Liver (tissue), 3 donors: ENCODE measurements at regions not wholly inside any gene's neighbourhood (a gene's known extent, or its start where the extent isn't known, plus 50 kb on each side); places are given as distances from the start of the nearest gene placed in this dataset.

Source experiments
- GABPA ChIP-seq, 2 donors: IDR thresholded peaks in 1 of 2; conservative IDR thresholded peaks in 1 of 2; 2 replicates each; pipeline ENCODE4 v1.6.1; 2016; ENCODE audit warnings: antibody characterized with exemption in 2 of 2, mild to moderate bottlenecking in 1 of 2, moderate library complexity in 1 of 2
- HNF4G ChIP-seq: IDR thresholded peaks from 2 replicates; pipeline ENCODE4 v1.6.1; 2016; ENCODE audit warnings: antibody characterized with exemption
- RAD21 ChIP-seq, 2 donors: IDR thresholded peaks; 2 replicates each; pipeline ENCODE4 v1.6.1; 2016; ENCODE audit warnings: antibody characterized with exemption in 2 of 2, mild to moderate bottlenecking in 2 of 2
- RXRA ChIP-seq, 2 donors: IDR thresholded peaks; 2 replicates each; pipeline ENCODE4 v1.6.1; 2017 to 2018; ENCODE audit warnings: antibody characterized with exemption in 2 of 2, mild to moderate bottlenecking in 1 of 2
- SP1 ChIP-seq: IDR thresholded peaks from 2 replicates; pipeline ENCODE4 v1.6.1; 2018; ENCODE audit warnings: antibody characterized with exemption, mild to moderate bottlenecking
- TAF1 ChIP-seq: conservative IDR thresholded peaks from 2 replicates; pipeline ENCODE4 v1.6.1; 2016; ENCODE audit warnings: antibody characterized with exemption, mild to moderate bottlenecking
- YY1 ChIP-seq: IDR thresholded peaks from 2 replicates; pipeline ENCODE4 v1.6.1; 2016; ENCODE audit warnings: antibody characterized with exemption, mild to moderate bottlenecking
- TF ChIP-seq, protein P1 (sequence below): fragments of 150-350 bp; IDR thresholded peaks from 2 replicates; pipeline ENCODE4 v1.5.1; 2017; ENCODE audit warnings: improper control_type of control experiment, low read depth, low read length; ENCODE audit not compliant: missing input control
- TF ChIP-seq, protein P2 (sequence below): IDR thresholded peaks from 2 replicates; pipeline ENCODE4 v1.6.1; 2016; ENCODE audit warnings: antibody characterized with exemption, mild to moderate bottlenecking
- TF ChIP-seq, protein P3 (sequence below): IDR thresholded peaks from 2 replicates; pipeline ENCODE4 v1.6.1; 2016; ENCODE audit warnings: antibody characterized with exemption
- TF ChIP-seq, protein P4 (sequence below): IDR thresholded peaks from 2 replicates; pipeline ENCODE4 v1.6.1; 2016; ENCODE audit warnings: antibody characterized with exemption
- donor health status: healthy.
- donor health status: healthy.

DNA sequence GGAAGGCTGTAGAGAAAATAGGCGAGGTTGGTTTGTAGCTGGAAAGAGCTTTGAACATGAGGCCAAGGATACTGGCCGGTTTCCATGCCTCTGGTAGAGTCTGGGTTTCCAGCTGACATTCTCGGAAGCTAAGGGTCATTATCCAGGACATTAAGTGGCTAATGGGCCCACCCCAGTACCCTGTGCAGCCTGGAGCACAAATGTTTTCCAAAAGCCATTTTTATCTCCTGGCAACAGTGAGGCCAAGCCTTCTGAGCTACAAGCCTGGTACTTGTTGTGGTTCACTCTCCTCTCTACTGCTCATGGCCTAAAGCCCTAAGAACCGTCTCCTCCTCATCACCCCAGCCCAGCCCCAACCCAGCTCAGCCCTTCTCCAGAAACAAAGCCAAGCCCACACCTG lies 122.9 kb downstream of the DMRTA2 start:
- TF ChIP-seq, protein P1, sequence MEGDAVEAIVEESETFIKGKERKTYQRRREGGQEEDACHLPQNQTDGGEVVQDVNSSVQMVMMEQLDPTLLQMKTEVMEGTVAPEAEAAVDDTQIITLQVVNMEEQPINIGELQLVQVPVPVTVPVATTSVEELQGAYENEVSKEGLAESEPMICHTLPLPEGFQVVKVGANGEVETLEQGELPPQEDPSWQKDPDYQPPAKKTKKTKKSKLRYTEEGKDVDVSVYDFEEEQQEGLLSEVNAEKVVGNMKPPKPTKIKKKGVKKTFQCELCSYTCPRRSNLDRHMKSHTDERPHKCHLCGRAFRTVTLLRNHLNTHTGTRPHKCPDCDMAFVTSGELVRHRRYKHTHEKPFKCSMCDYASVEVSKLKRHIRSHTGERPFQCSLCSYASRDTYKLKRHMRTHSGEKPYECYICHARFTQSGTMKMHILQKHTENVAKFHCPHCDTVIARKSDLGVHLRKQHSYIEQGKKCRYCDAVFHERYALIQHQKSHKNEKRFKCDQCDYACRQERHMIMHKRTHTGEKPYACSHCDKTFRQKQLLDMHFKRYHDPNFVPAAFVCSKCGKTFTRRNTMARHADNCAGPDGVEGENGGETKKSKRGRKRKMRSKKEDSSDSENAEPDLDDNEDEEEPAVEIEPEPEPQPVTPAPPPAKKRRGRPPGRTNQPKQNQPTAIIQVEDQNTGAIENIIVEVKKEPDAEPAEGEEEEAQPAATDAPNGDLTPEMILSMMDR, result no peak
- TF ChIP-seq RAD21 (IDR thresholded peaks at IDR 0.05) (no peak), SP1 (no peak), GABPA (IDR thresholded peaks at IDR 0.05 in 1 of 2, conservative IDR thresholded peaks at IDR 0.05 in 1 of 2) (no peak), YY1 (no peak), HNF4G (no peak), TAF1 (no peak), RXRA (IDR thresholded peaks at IDR 0.05) (no peak)
- TF ChIP-seq, protein P2, sequence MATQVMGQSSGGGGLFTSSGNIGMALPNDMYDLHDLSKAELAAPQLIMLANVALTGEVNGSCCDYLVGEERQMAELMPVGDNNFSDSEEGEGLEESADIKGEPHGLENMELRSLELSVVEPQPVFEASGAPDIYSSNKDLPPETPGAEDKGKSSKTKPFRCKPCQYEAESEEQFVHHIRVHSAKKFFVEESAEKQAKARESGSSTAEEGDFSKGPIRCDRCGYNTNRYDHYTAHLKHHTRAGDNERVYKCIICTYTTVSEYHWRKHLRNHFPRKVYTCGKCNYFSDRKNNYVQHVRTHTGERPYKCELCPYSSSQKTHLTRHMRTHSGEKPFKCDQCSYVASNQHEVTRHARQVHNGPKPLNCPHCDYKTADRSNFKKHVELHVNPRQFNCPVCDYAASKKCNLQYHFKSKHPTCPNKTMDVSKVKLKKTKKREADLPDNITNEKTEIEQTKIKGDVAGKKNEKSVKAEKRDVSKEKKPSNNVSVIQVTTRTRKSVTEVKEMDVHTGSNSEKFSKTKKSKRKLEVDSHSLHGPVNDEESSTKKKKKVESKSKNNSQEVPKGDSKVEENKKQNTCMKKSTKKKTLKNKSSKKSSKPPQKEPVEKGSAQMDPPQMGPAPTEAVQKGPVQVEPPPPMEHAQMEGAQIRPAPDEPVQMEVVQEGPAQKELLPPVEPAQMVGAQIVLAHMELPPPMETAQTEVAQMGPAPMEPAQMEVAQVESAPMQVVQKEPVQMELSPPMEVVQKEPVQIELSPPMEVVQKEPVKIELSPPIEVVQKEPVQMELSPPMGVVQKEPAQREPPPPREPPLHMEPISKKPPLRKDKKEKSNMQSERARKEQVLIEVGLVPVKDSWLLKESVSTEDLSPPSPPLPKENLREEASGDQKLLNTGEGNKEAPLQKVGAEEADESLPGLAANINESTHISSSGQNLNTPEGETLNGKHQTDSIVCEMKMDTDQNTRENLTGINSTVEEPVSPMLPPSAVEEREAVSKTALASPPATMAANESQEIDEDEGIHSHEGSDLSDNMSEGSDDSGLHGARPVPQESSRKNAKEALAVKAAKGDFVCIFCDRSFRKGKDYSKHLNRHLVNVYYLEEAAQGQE, result no peak
- TF ChIP-seq, protein P3, sequence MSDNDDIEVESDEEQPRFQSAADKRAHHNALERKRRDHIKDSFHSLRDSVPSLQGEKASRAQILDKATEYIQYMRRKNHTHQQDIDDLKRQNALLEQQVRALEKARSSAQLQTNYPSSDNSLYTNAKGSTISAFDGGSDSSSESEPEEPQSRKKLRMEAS, result no peak
- TF ChIP-seq, protein P4, sequence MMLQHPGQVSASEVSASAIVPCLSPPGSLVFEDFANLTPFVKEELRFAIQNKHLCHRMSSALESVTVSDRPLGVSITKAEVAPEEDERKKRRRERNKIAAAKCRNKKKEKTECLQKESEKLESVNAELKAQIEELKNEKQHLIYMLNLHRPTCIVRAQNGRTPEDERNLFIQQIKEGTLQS, result no peak
